Endodermal cell (in vitro differentiated cells): ENCODE measurements at regions not wholly inside any gene's neighbourhood (a gene's known extent, or its start where the extent isn't known, plus 50 kb on each side); places are given as distances from the start of the nearest gene placed in this dataset.

ENCODE experiments used
- DNase-seq: peaks from one replicate; pipeline ENCODE4 v3.0.0-alpha.2; 2017
- H3K27ac ChIP-seq: 2 replicates; pipeline ENCODE4 v1.5.1; 2013; ENCODE audit warnings: mild to moderate bottlenecking, low read depth, low read length, moderate library complexity
- H3K27me3 ChIP-seq: 2 replicates; pipeline ENCODE4 v1.6.1; 2013; ENCODE audit warnings: mild to moderate bottlenecking, low read length, moderate library complexity; ENCODE audit not compliant: insufficient read depth, control insufficient read depth, poor library complexity, severe bottlenecking
- H3K36me3 ChIP-seq: 2 replicates; pipeline ENCODE4 v1.7.0; 2013; ENCODE audit warnings: mild to moderate bottlenecking, low read length, moderate library complexity; ENCODE audit not compliant: control insufficient read depth, insufficient read depth
- H3K4me1 ChIP-seq: one replicate; pipeline ENCODE4 v1.7.0; 2013; ENCODE audit warnings: low read length; ENCODE audit not compliant: control insufficient read depth, insufficient read depth
- H3K4me3 ChIP-seq: 2 replicates; pipeline ENCODE4 v1.5.1; 2013; ENCODE audit warnings: mild to moderate bottlenecking, low read length, moderate library complexity
- H3K9ac ChIP-seq: 2 replicates; pipeline ENCODE4 v1.6.1; 2013; ENCODE audit warnings: mild to moderate bottlenecking, low read length, moderate library complexity; ENCODE audit not compliant: poor library complexity, severe bottlenecking; ENCODE audit errors: extremely low read depth
- H3K9me3 ChIP-seq: 2 replicates; pipeline ENCODE4 v1.6.1; 2013; ENCODE audit warnings: mild to moderate bottlenecking, low read length, moderate library complexity; ENCODE audit not compliant: control insufficient read depth
- H3K27ac Mint-ChIP-seq: 2 replicates; pipeline ENCODE4 v1.8.0; 2020; ENCODE audit warnings: mixed read lengths
- H3K27me3 Mint-ChIP-seq: 2 replicates; pipeline ENCODE4 v1.8.0; 2021; ENCODE audit warnings: mild to moderate bottlenecking, mixed read lengths; ENCODE audit not compliant: insufficient read depth
- H3K36me3 Mint-ChIP-seq: 2 replicates; pipeline ENCODE4 v1.8.0; 2020; ENCODE audit warnings: low read depth, mixed read lengths
- H3K4me1 Mint-ChIP-seq: 2 replicates; pipeline ENCODE4 v1.8.0; 2020; ENCODE audit warnings: mixed read lengths
- H3K4me3 Mint-ChIP-seq: 2 replicates; pipeline ENCODE4 v1.8.0; 2020; ENCODE audit warnings: mild to moderate bottlenecking, moderate library complexity, mixed read lengths
- H3K9me3 Mint-ChIP-seq: 2 replicates; pipeline ENCODE4 v1.8.0; 2020; ENCODE audit warnings: mild to moderate bottlenecking, mixed read lengths
- CTCF ChIP-seq: fragments of 200-600 bp; sonication (generic); conservative IDR thresholded peaks from 2 replicates; pipeline ENCODE4 v1.5.0; 2021; ENCODE audit warnings: antibody characterized with exemption, mild to moderate bottlenecking
- WGBS, 2 experiments: methylation state at CpG; one replicate each; pipeline versions ENCODE4 v1.1.5 to v1.1.7; 2013; ENCODE audit warnings: missing lambda C conversion rate in 2 of 2, mixed read lengths in 1 of 2; ENCODE audit not compliant: insufficient coverage in 1 of 2, insufficient read length in 1 of 2; 5-methylcytosine and 5-hydroxymethylcytosine counted together

DNA sequence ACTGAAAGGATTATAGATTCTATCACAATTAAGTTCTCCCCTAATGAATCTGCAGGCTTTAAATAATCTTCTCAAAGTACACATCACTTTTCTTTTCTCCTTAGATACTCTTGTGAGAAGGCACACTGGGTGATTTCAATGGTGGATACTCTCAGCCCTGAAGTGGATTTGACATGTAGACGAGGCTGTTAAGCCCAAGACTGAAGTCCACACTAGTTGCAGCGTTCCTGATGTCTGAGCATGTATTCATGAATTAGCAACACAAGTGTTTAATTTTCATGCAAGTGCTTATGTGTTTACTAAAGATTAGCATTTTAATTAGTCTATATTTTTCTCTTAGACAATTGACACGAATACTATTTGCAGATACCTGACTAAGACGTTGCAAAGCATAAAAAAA lies 218.9 kb downstream of the TMEM161B start:
- no peaks in the 10 kb centered on the region for H3K36me3 Mint-ChIP-seq
- no peaks in the 10 kb centered on the region for H3K36me3 ChIP-seq
- no peak overlapping the region for H3K27ac Mint-ChIP-seq
- H3K9me3 Mint-ChIP-seq: peaks cover 4% of the 10 kb centered on the region
- H3K4me1 ChIP-seq: no peaks in the 10 kb centered on the region
- no peak for DNase-seq
- TF ChIP-seq CTCF: no peak
- H3K9me3 ChIP-seq: no peaks in the 10 kb centered on the region
- H3K27ac ChIP-seq: no peak overlapping the region
- no peaks in the 10 kb centered on the region for H3K27me3 Mint-ChIP-seq
- no peak overlapping the region for H3K9ac ChIP-seq
- H3K4me1 Mint-ChIP-seq: peaks cover 6% of the 10 kb centered on the region
- H3K27me3 ChIP-seq: no peaks in the 10 kb centered on the region
- no peak overlapping the region for H3K4me3 ChIP-seq
- H3K4me3 Mint-ChIP-seq: no peak overlapping the region
- 43 to 56% methylated on average over 4 of the region's 4 CpGs for WGBS, 2 experiments

- Mint-ChIP-seq H3K4me1 (peaks cover 6% of the 10 kb centered on the region), H3K9me3 (peaks cover 2% of the 10 kb centered on the region), H3K36me3 (no peaks in the 10 kb centered on the region), H3K4me3 (no peak overlapping the region), H3K27ac (no peak overlapping the region), H3K27me3 (no peaks in the 10 kb centered on the region)
- Histone ChIP-seq H3K4me1 (no peaks in the 10 kb centered on the region), H3K4me3 (no peak overlapping the region), H3K9ac (no peak overlapping the region), H3K27ac (no peak overlapping the region), H3K27me3 (no peaks in the 10 kb centered on the region), H3K36me3 (no peaks in the 10 kb centered on the region), H3K9me3 (no peaks in the 10 kb centered on the region)
- DNase-seq: no peak
- 92 to 100% methylated on average over 3 of the region's 3 CpGs for WGBS, 2 experiments
- TF ChIP-seq CTCF: no peak
These were observed 219.5 kb downstream of the TMEM161B start for GRCh38 chr5:88049156-88049555.

GRCh38 chr5:88045931-88046461 lies 222.6 kb downstream of the TMEM161B start:
- Histone ChIP-seq H3K9me3 (no peaks in the 10 kb centered on the region), H3K36me3 (no peaks in the 10 kb centered on the region), H3K9ac (no peak overlapping the region), H3K27me3 (no peaks in the 10 kb centered on the region), H3K4me3 (no peak overlapping the region), H3K27ac (peak overlapping the region; percentile 71), H3K4me1 (no peaks in the 10 kb centered on the region)
- Mint-ChIP-seq H3K4me3 (no peak overlapping the region), H3K4me1 (peaks cover 1% of the 10 kb centered on the region), H3K27ac (no peak overlapping the region), H3K27me3 (no peaks in the 10 kb centered on the region), H3K36me3 (no peaks in the 10 kb centered on the region), H3K9me3 (no peaks in the 10 kb centered on the region)
- no peak for DNase-seq
- no peak for TF ChIP-seq CTCF
- whole genome bisulfite sequencing, 2 experiments: 80 to 91% methylated on average over 2 to 4 of the region's 4 CpGs
